H1 (cell line): ENCODE measurements at regions not wholly inside any gene's neighbourhood (a gene's known extent, or its start where the extent isn't known, plus 50 kb on each side); places are given as distances from the start of the nearest gene placed in this dataset.
"Not testable (repeated sequence)": the region's sequence is repeated elsewhere in the genome, so short reads cannot be mapped to it uniquely, and the experiment has no call there.

ENCODE experiments used
- CTCF ChIA-PET: fragments of 300-600 bp; sonication (Branson Sonifier 250); formaldehyde crosslinking; loops from one replicate; lab custom pipeline; 2021; ENCODE audit not compliant: partially characterized antibody; lab: Charles Lee
- POLR2A ChIA-PET: fragments of 300-600 bp; sonication (Branson Sonifier 250); formaldehyde crosslinking; loops from one replicate; lab custom pipeline; 2021; ENCODE audit warnings: inconsistent platforms; ENCODE audit not compliant: partially characterized antibody; lab: Charles Lee
- DNase-seq, 2 experiments: peaks; one replicate each; pipeline versions ENCODE4 v3.0.0 to v3.0.0-alpha.2; 2010 to 2022; ENCODE audit warnings: low spot score in 2 of 2, low read depth in 1 of 2, mixed read lengths in 1 of 2
- FAIRE-seq: peaks from 2 replicates; lab custom pipeline; 2011; peaks lifted over from hg19 to GRCh38; lab: Jason Lieb, UNC
- H2AFZ ChIP-seq: 2 replicates; pipeline ENCODE4 v1.8.1; 2012; ENCODE audit warnings: low read length, inconsistent platforms
- H2AK5ac ChIP-seq: 2 replicates; pipeline ENCODE4 v1.6.1; 2013; ENCODE audit warnings: low read depth, low read length
- H2BK120ac ChIP-seq: replicated peaks from 2 replicates; pipeline ENCODE3; 2013; ENCODE audit warnings: low read depth, low read length, inconsistent platforms
- H2BK12ac ChIP-seq: 2 replicates; pipeline ENCODE4 v1.6.1; 2013; ENCODE audit warnings: low read depth, low read length
- H2BK15ac ChIP-seq: 2 replicates; pipeline ENCODE4 v1.6.1; 2013; ENCODE audit warnings: low read length
- H2BK20ac ChIP-seq: 2 replicates; pipeline ENCODE4 v1.6.1; 2013; ENCODE audit warnings: low read length
- H2BK5ac ChIP-seq: 2 replicates; pipeline ENCODE4 v1.6.1; 2013; ENCODE audit warnings: low read depth, low read length
- H3K14ac ChIP-seq: 2 replicates; pipeline ENCODE4 v1.6.1; 2013; ENCODE audit warnings: inconsistent platforms; ENCODE audit not compliant: insufficient read length
- H3K18ac ChIP-seq: 2 replicates; pipeline ENCODE4 v1.6.1; 2013; ENCODE audit warnings: low read length; ENCODE audit errors: extremely low read depth
- H3K23ac ChIP-seq: 2 replicates; pipeline ENCODE4 v1.6.1; 2013; ENCODE audit warnings: inconsistent platforms; ENCODE audit not compliant: insufficient read length
- H3K23me2 ChIP-seq: 2 replicates; pipeline ENCODE4 v1.6.1; 2013; ENCODE audit warnings: low read depth, low read length
- H3K27ac ChIP-seq: 2 replicates; pipeline ENCODE4 v1.6.1; 2011; ENCODE audit warnings: low read depth, low read length, inconsistent platforms
- H3K27me3 ChIP-seq, 4 experiments: replicated peaks in 1 of 4; 1 replicate in 1 of 4; 2 replicates in 3 of 4; pipeline versions ENCODE4 v1.6.1 to v1.8.1; 2011 to 2013; ENCODE audit warnings: low read length in 3 of 4, mild to moderate bottlenecking in 3 of 4, inconsistent platforms in 2 of 4, mixed read lengths in 2 of 4, moderate library complexity in 1 of 4; ENCODE audit not compliant: control insufficient read depth in 3 of 4, insufficient read depth in 3 of 4; ENCODE audit errors: extremely low read depth in 1 of 4
- H3K36me3 ChIP-seq, 4 experiments: 2 replicates each; pipeline versions ENCODE4 v1.6.1 to v1.8.1; 2011 to 2013; ENCODE audit warnings: mild to moderate bottlenecking in 4 of 4, low read length in 3 of 4, moderate library complexity in 2 of 4, control low read depth in 1 of 4, inconsistent platforms in 1 of 4; ENCODE audit not compliant: insufficient read depth in 4 of 4, control insufficient read depth in 2 of 4
- H3K4ac ChIP-seq: replicated peaks from 2 replicates; pipeline ENCODE3; 2013; ENCODE audit warnings: low read length, low read depth, mixed read lengths, inconsistent platforms; ENCODE audit not compliant: insufficient read length
- H3K4me1 ChIP-seq, 4 experiments: replicated peaks in 1 of 4; 1 replicate in 1 of 4; 2 replicates in 3 of 4; pipeline versions ENCODE4 v1.6.1 to v1.8.1; 2011 to 2013; ENCODE audit warnings: low read length in 3 of 4, inconsistent platforms in 2 of 4, mixed read lengths in 1 of 4; ENCODE audit not compliant: insufficient read depth in 4 of 4, control insufficient read depth in 3 of 4
- H3K4me2 ChIP-seq, 2 experiments: 2 replicates each; pipeline versions ENCODE4 v1.6.1 to v1.8.1; 2011 to 2013; ENCODE audit warnings: low read depth in 2 of 2, low read length in 2 of 2, control low read depth in 1 of 2, inconsistent platforms in 1 of 2, mild to moderate bottlenecking in 1 of 2; ENCODE audit not compliant: insufficient read depth in 1 of 2
- H3K4me3 ChIP-seq, 4 experiments: fragments of 200-600, 300-600 bp in 1 of 4; sonication (generic), shearing (Covaris generic), sonication (Bioruptor Twin) in 1 of 4; 2 replicates each; pipeline versions ENCODE4 v1.5.1 to v1.8.1; 2011 to 2016; ENCODE audit warnings: low read length in 4 of 4, low read depth in 3 of 4, control low read depth in 2 of 4, inconsistent platforms in 2 of 4, mild to moderate bottlenecking in 2 of 4, mixed read lengths in 1 of 4, moderate library complexity in 1 of 4; ENCODE audit not compliant: insufficient read depth in 2 of 4; ENCODE audit errors: extremely low read depth in 1 of 4
- H3K56ac ChIP-seq: replicated peaks from 2 replicates; pipeline ENCODE3; 2013; ENCODE audit warnings: low read depth, mild to moderate bottlenecking, mixed read lengths, low read length, inconsistent platforms; ENCODE audit not compliant: insufficient read length
- H3K79me1 ChIP-seq: 2 replicates; pipeline ENCODE4 v1.6.1; 2013; ENCODE audit warnings: low read depth, low read length, control low read depth
- H3K79me2 ChIP-seq, 2 experiments: 2 replicates each; pipeline versions ENCODE4 v1.6.1 to v1.8.1; 2012 to 2013; ENCODE audit warnings: low read length in 2 of 2, mild to moderate bottlenecking in 2 of 2, inconsistent platforms in 1 of 2; ENCODE audit not compliant: insufficient read depth in 2 of 2, control insufficient read depth in 1 of 2
- H3K9ac ChIP-seq, 4 experiments: replicated peaks in 1 of 4; 1 replicate in 1 of 4; 2 replicates in 3 of 4; pipeline versions ENCODE4 v1.6.1 to v1.8.1; 2011 to 2013; ENCODE audit warnings: low read depth in 3 of 4, low read length in 3 of 4, control low read depth in 2 of 4, mild to moderate bottlenecking in 2 of 4, moderate library complexity in 2 of 4, inconsistent platforms in 1 of 4; ENCODE audit errors: extremely low read depth in 1 of 4
- H3K9me3 ChIP-seq, 2 experiments: 2 replicates each; pipeline versions ENCODE4 v1.6.1 to v1.8.1; 2012 to 2013; ENCODE audit warnings: mild to moderate bottlenecking in 2 of 2, moderate library complexity in 2 of 2, control low read depth in 1 of 2, inconsistent platforms in 1 of 2, low read depth in 1 of 2, low read length in 1 of 2, mixed read lengths in 1 of 2; ENCODE audit not compliant: insufficient read depth in 2 of 2
- H4K20me1 ChIP-seq, 2 experiments: replicated peaks in 1 of 2; 2 replicates each; pipeline versions ENCODE3 to v1.8.1; 2011 to 2013; ENCODE audit warnings: inconsistent platforms in 2 of 2, low read length in 2 of 2, mild to moderate bottlenecking in 1 of 2; ENCODE audit not compliant: insufficient read depth in 2 of 2, control insufficient read depth in 1 of 2
- H4K5ac ChIP-seq: 2 replicates; pipeline ENCODE4 v1.6.1; 2013; ENCODE audit warnings: low read length, low read depth, mixed read lengths, inconsistent platforms; ENCODE audit not compliant: insufficient read length
- H4K8ac ChIP-seq: 2 replicates; pipeline ENCODE4 v1.8.0; 2013; ENCODE audit warnings: mild to moderate bottlenecking, moderate library complexity, low read length, inconsistent platforms; ENCODE audit not compliant: insufficient read depth; ENCODE audit errors: extremely low read depth
- H4K91ac ChIP-seq: replicated peaks from 2 replicates; pipeline ENCODE3; 2013; ENCODE audit warnings: low read length, mixed read lengths, inconsistent platforms; ENCODE audit not compliant: insufficient read length
- WGBS, 2 experiments: shearing (Covaris generic) in 1 of 2; methylation state at CpG; one replicate each; pipeline versions ENCODE4 v1.1.6 to v1.1.7; 2013 to 2015; ENCODE audit warnings: low lambda C conversion rate in 2 of 2, mixed read lengths in 2 of 2, inconsistent platforms in 1 of 2, low coverage in 1 of 2, missing lambda C conversion rate in 1 of 2; ENCODE audit not compliant: insufficient replicate concordance in 2 of 2, insufficient coverage in 1 of 2, insufficient read length in 1 of 2; ENCODE audit errors: extremely low coverage in 1 of 2, missing lambda C conversion rate in 1 of 2; 5-methylcytosine and 5-hydroxymethylcytosine counted together

DNA sequence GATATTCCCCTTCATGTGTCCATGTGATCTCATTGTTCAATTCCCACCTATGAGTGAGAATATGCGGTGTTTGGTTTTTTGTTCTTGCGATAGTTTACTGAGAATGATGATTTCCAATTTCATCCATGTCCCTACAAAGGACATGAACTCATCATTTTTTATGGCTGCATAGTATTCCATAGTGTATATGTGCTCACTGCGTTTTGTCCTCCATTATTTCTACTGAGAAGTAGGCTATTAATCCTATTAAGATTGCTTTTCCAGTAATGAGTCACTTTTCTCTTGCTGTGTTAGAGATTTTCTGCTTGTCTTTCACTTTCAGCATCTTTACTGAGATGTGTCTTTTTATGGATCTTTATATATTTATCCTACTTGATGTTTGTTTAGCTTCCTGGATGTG, 492.1 kb downstream of the SUCLG1 start:
- H3K27ac ChIP-seq, H3K56ac ChIP-seq, H4K20me1 ChIP-seq, H4K91ac ChIP-seq, FAIRE-seq, H2AFZ ChIP-seq, H3K9me3 ChIP-seq, H3K4me1 ChIP-seq, H3K4me2 ChIP-seq, DNase-seq, H2AK5ac ChIP-seq, H3K14ac ChIP-seq, H3K36me3 ChIP-seq, H3K18ac ChIP-seq, H2BK5ac ChIP-seq, H4K5ac ChIP-seq, H3K27me3 ChIP-seq, H2BK20ac ChIP-seq, H2BK120ac ChIP-seq, H2BK15ac ChIP-seq, H3K4me3 ChIP-seq, H3K79me2 ChIP-seq, H4K8ac ChIP-seq, H3K23me2 ChIP-seq, H2BK12ac ChIP-seq, H3K23ac ChIP-seq, H3K79me1 ChIP-seq, H3K9ac ChIP-seq, POLR2A ChIA-PET, H3K4ac ChIP-seq: not testable (repeated sequence)
- CTCF ChIA-PET, result interaction anchor here (1.5 kb wide), 1 partner anchor 185 kb away, joined by 3 read pairs; no protein-coding TSS in a partner anchor
- WGBS, 2 experiments, result 89% methylated on average over 1 of the region's 3 CpGs; no CpG with 5 or more reads in 1 of the 2 experiments
